Fibroblast of the aortic adventitia (primary cell): ENCODE measurements at regions not wholly inside any gene's neighbourhood (a gene's known extent, or its start where the extent isn't known, plus 50 kb on each side); places are given as distances from the start of the nearest gene placed in this dataset.
"Not testable (repeated sequence)": the region's sequence is repeated elsewhere in the genome, so short reads cannot be mapped to it uniquely, and the experiment has no call there.

Experiments
- DNase-seq: peaks from one replicate; pipeline ENCODE4 v3.0.0-alpha.2; 2010; ENCODE audit warnings: low read depth
- H3K4me3 ChIP-seq: 2 replicates; pipeline ENCODE4 v1.5.1; 2011; ENCODE audit warnings: low read depth, mild to moderate bottlenecking, control low read depth, low read length, moderate library complexity
- TF ChIP-seq, protein P1 (sequence below): IDR thresholded peaks from 2 replicates; pipeline ENCODE4 v1.5.1; 2011; ENCODE audit warnings: mild to moderate bottlenecking, low read length, control low read depth, inconsistent platforms; ENCODE audit not compliant: insufficient read depth

DNA sequence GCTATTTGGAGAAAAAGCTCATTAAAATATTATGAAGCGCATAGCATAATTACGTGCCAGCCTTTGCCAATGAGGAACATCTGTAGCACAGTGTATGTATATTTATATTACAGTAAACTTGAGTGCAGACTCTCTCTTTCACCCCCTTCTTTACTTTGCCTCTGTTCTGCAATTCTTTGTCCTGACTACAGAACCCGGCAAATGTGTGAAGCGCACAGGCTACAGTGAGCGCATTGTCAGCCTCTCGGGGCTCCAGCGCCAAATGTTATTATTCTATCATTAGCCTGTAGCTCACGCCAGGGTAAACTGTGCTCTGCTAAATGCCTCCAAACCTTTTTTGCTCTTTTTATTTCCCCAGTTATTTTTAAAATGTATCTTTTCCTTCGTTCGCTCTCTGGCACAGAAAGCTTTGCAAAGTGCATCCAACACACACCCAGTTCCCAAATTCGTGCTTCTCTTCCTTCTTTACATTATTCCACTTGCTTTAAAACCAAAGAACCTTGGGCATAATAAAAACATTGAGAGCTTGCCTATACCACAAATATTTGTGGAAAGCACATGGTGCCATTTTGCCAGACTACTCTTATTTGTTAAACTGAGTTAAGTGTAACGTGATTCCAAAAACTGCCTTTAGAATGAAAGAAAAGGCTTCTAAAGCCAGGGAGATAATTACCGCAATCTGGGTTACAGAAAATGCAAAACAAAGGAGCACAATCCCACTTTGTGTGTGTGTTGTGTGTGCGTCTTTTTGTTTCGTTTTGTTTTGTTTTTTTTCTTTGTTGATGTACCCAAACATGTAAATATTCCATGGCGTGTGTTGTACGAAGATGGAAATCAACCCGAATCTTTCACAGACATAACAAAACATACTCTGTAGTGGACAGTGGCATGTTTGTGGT, 164.1 kb upstream of the MPDZ start:
- DNase-seq: peak; percentile 34
- peak overlapping the region; percentile 3 for H3K4me3 ChIP-seq
- TF ChIP-seq, protein P1, sequence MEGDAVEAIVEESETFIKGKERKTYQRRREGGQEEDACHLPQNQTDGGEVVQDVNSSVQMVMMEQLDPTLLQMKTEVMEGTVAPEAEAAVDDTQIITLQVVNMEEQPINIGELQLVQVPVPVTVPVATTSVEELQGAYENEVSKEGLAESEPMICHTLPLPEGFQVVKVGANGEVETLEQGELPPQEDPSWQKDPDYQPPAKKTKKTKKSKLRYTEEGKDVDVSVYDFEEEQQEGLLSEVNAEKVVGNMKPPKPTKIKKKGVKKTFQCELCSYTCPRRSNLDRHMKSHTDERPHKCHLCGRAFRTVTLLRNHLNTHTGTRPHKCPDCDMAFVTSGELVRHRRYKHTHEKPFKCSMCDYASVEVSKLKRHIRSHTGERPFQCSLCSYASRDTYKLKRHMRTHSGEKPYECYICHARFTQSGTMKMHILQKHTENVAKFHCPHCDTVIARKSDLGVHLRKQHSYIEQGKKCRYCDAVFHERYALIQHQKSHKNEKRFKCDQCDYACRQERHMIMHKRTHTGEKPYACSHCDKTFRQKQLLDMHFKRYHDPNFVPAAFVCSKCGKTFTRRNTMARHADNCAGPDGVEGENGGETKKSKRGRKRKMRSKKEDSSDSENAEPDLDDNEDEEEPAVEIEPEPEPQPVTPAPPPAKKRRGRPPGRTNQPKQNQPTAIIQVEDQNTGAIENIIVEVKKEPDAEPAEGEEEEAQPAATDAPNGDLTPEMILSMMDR: no peak

DNA sequence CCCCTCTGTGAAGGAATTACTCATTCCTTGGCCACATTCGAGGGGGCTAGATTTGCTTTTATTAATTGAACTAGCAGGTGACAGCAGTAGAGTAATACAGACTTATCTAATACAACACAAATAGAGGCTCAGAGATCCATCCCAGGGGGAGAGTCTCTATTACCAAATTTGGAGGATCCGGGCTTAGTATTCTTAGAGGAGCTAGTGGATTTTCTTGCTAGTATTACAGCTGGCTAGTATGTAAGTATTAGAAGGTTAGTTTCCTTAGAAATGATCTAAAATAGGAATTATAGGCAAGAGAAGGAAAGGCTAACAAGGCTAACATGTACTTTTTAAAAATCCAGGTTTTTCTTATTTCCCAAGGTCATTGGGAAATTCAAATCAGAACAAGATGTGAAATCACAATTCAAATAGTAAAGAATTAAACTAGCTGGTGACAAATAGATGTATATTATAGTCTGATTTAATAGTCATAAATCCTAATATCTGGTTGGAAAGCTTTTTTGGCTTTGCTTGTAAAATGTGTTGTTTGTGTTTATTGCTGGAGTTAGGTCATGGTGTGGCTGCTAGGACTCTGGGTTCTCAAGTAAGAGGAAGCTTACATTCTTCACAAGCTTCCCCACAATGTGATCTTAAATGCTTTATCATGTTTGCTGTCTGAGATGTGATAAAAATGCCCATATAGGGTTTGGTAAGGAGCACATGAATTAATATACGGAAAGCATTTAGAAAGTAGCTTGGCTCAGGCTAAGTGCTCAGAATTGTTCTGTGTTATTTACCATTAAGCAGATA, 160.4 kb upstream of the MPDZ start:
- TF ChIP-seq, protein P1: no peak
- H3K4me3 ChIP-seq: no peak overlapping the region
- no peak for DNase-seq

DNA sequence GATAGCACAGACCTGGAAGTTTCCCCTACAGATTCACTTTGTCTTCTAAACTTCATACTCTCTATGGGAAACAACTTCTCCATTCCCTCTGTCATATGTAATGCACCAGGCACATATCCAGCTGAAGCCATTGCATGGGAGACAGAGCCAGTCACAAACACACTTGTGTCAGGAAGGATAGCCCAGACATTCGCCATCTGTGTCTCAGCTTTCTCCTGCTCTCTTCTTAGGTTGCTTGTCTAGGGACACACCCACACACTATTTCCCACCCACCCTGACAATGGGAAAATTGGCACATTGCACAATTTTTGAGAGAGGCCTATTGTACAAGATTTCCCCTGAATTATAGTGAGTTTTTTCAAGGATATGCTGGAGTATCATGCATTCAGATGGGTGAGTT, 158.4 kb upstream of the MPDZ start:
- H3K4me3 ChIP-seq: no peak overlapping the region
- DNase-seq: no peak
- TF ChIP-seq, protein P1: no peak

DNA sequence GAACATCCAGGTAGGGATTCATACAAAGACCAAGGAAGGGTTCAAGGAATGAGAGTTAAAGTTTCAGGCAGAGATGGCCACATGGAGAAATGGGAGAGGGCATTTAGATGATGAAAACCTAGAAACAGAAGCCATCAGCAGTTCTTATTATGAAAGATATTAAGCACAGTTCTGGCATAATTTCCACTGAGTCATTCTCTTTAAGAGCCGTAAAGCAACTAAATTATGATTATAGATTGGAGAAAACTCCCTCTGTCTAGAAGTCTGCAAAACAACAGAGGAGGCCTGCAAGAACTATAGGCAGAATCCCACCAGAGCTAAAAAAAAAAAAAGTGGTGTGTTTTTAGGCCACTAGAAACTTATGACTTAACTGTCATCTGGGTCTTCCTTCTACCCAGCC, 157.1 kb upstream of the MPDZ start:
- peak; percentile 58 for DNase-seq
- H3K4me3 ChIP-seq: no peak overlapping the region
- TF ChIP-seq, protein P1: no peak

DNA sequence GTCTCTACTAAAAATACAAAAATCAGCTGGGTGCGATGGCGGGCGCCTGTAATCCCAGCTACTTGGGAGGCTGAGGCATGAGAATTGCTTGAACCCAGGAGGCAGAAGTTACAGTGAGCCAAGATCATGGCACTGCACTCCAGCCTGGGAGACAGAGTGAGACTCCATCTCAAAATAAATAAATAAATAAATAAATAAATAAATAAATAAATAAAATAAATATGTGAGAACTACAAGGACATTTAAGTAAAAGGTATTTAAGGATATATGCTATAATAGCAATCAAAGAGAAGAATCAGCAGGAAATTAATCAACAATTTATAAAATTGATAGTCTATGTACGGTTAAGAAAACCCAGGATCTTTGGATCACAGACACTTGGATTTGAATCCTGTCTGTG, 154.0 kb upstream of the MPDZ start:
- not testable (repeated sequence) for DNase-seq, H3K4me3 ChIP-seq

DNA sequence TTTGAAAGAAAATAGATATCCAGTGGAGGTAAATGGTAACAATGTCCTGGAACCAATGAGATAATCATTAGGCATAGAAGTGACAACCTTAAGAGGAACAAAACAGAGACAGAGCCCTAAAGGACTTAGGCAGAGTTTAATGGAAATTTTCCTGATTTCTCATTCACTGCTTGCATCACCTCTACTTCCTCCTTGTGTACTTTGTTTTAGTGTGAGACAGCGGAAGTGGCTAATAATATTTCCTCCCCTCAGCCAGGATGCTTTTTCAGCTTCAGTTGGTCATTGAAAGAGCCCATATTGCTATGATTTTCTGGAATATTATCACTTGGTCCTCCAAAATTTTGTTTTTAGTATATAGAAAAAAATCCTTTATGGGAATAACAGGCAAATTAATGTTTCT, 153.4 kb upstream of the MPDZ start:
- TF ChIP-seq, protein P1: no peak
- no peak for DNase-seq
- no peak overlapping the region for H3K4me3 ChIP-seq

DNA sequence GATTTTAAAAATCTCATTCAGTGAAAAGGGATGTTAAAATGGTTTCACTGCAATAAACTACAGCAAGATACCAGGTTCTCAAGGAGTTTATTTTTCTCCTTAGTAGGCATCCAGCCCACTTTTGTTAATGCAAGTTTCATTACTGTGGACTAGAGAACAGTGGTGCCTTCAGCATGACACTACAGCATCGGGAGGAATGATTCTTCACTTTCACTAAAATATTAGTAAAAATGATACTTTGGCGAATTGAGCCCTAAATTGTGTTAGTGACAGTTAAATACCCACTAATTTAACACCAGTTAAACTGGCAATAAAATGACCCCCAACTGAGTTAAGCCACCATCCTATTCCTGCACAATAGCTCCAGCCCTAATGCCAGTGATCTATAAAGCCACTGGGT, 152.2 kb upstream of the MPDZ start:
- TF ChIP-seq, protein P1: no peak
- DNase-seq: no peak
- no peak overlapping the region for H3K4me3 ChIP-seq
